HL-60/S4 (cell line): ENCODE measurements at regions not wholly inside any gene's neighbourhood (a gene's known extent, or its start where the extent isn't known, plus 50 kb on each side); places are given as distances from the start of the nearest gene placed in this dataset.

Source experiments
- in situ Hi-C: fragments of 300-500 bp; cut with MboI; formaldehyde crosslinking; loops from 2 replicates; pipeline ENCODE4 v1.14.3; 2022; ENCODE audit warnings: low sequenced_read_pairs

DNA sequence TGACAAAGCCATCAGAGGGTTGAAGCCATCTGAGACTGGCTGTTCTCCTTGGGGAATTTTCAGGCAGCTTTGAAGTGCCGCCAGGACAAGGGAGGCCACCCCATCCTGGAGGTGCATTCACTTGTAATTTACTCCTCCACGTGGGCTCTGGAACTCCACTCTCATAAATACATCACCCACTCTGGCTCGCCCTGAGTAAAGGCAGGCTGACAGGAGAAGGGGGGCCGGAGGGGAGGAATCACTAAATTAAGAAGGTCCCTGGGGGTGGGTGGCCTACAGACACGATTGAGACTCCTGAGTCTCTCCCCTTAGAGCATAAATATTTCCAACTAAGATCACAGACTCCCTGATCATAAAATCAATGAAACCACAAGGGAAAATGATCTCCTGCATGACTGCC lies 56.3 kb upstream of the HNF1B start:
- in situ Hi-C loops = no loop called here

GRCh38 chr17:37797206-37797605 lies 52.3 kb upstream of the HNF1B start:
- in situ Hi-C loops = no loop called here

- in situ Hi-C loops = no loop called here
Observed at GRCh38 chr17:37796076-37796475, 51.2 kb upstream of the HNF1B start.
